AG04449 (cell line): ENCODE measurements at regions not wholly inside any gene's neighbourhood (a gene's known extent, or its start where the extent isn't known, plus 50 kb on each side); places are given as distances from the start of the nearest gene placed in this dataset.

Experiments
- CTCF ChIA-PET: fragments of 350-600 bp; formaldehyde crosslinking; extraction: SDS; loops from one replicate; lab custom pipeline; 2021; ENCODE audit warnings: antibody characterized with exemption; lab: Yijun Ruan, JAX
- POLR2A ChIA-PET: fragments of 400-600, 350-600 bp; formaldehyde crosslinking; extraction: SDS; loops from one replicate; lab custom pipeline; 2020; ENCODE audit warnings: antibody characterized with exemption, inconsistent platforms; lab: Yijun Ruan, JAX
- DNase-seq: peaks from one replicate; pipeline ENCODE4 v3.0.0-alpha.2; 2010; ENCODE audit warnings: low read depth, low spot score
- H3K4me3 ChIP-seq: 2 replicates; pipeline ENCODE4 v1.5.1; 2011; ENCODE audit warnings: low read depth, mild to moderate bottlenecking, control low read depth, low read length
- TF ChIP-seq, protein P1 (sequence below): IDR thresholded peaks from one replicate; pipeline ENCODE4 v1.5.1; 2011; ENCODE audit warnings: mild to moderate bottlenecking, moderate library complexity, low read length, control low read depth, inconsistent platforms; ENCODE audit not compliant: insufficient read depth; ENCODE audit errors: missing control alignments

DNA sequence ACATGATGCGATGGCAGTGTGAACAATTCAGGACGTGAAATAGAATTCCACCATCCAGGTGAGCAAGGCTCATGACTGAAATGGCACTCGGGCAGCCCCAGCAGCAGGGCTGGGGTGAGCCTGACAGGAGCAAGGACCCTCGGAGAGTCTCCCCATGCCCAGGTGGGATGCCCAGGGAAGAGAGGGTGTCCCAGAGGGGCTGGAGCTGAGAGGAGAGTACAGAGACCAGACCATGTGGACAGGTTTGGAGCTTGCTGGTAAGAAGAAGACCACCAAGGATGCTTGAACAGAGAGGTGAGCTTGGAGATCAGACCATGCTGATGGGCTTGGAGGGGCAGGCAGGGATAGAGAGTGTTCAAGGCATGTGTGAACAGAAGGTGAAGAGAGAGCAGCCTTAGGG, 83.3 kb downstream of the RAMP3 start:
- H3K4me3 ChIP-seq: no peak overlapping the region
- ChIA-PET CTCF (interaction anchor here (1.3 to 1.9 kb wide), 3 partner anchors 20 to 24 kb away, joined by 3 to 14 read pairs (median 5); no protein-coding TSS in a partner anchor), POLR2A (no interaction called here)
- no peak for DNase-seq
- TF ChIP-seq, protein P1, sequence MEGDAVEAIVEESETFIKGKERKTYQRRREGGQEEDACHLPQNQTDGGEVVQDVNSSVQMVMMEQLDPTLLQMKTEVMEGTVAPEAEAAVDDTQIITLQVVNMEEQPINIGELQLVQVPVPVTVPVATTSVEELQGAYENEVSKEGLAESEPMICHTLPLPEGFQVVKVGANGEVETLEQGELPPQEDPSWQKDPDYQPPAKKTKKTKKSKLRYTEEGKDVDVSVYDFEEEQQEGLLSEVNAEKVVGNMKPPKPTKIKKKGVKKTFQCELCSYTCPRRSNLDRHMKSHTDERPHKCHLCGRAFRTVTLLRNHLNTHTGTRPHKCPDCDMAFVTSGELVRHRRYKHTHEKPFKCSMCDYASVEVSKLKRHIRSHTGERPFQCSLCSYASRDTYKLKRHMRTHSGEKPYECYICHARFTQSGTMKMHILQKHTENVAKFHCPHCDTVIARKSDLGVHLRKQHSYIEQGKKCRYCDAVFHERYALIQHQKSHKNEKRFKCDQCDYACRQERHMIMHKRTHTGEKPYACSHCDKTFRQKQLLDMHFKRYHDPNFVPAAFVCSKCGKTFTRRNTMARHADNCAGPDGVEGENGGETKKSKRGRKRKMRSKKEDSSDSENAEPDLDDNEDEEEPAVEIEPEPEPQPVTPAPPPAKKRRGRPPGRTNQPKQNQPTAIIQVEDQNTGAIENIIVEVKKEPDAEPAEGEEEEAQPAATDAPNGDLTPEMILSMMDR: no peak

DNA sequence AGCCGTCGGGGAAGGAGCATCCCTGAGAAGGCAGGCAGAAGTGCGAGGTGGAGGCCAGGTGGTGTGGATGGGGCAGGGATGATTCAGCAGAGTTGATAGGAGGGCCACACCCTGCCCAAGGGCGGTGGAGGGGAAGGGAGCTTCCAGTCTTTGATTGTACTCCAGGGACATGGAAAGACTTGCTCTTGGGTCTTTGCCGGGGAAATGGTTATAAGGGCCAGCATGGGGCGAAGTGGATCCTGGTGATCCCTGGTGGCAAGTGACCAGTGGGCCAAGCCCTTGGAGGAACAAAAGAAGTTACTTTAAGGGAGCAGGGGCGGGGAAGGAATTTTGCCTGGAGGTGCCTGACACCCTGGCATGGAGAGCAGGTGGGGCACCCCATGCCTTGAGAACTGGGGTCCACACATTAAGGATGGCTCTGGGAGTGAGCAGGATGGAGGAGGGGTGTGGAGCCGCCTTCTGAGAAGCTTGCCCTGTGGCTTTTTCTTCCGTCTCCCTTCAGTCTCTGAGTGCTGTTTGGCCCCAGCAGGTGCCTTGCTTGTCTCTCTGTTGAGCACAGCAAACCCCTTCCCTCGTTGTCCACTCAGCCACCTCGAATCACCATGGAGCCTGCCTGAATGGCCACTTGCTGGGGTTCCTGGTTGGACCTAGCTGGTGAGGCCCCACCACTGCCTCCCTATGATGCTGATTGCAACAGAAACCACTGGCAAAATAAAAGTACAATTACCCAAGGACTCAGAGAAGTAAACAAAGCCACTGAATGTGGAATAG, 83.9 kb downstream of the RAMP3 start:
- CTCF ChIA-PET: interaction anchor here (1.3 kb wide), 1 partner anchor 19 kb away, joined by 5 read pairs; no protein-coding TSS in a partner anchor
- DNase-seq: no peak

DNA sequence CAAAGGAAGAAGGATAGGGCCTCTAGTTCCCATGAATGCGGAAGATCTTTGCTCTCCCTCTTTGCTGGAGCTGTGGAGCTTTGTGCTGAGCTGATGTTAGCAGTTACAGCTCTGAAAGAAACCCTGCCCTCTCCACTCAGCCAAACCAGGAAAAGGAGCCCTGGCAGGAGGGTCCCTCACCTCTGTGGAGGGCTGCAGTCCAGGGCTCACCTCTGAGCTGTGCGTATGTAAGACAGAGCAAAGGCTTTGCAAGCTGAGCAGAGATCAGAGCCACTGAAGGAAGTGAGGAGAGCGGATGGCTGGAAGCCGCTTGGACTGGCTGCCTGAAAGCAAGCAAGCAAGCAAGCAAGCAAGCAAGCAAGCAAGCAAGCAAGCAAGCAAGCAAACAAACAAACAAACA, 84.7 kb downstream of the RAMP3 start:
- H3K4me3 ChIP-seq: no peak overlapping the region
- TF ChIP-seq, protein P1: no peak
- no peak for DNase-seq
- ChIA-PET CTCF (interaction anchor here (0.9 to 1.3 kb wide), 2 partner anchors 18 kb away, joined by 3 to 5 read pairs; no protein-coding TSS in a partner anchor), POLR2A (no interaction called here)

More for the DNA sequence above, 83.9 kb downstream of the RAMP3 start:
- TF ChIP-seq, protein P1: no peak
- H3K4me3 ChIP-seq: no peak overlapping the region
- POLR2A ChIA-PET: no interaction called here

DNA sequence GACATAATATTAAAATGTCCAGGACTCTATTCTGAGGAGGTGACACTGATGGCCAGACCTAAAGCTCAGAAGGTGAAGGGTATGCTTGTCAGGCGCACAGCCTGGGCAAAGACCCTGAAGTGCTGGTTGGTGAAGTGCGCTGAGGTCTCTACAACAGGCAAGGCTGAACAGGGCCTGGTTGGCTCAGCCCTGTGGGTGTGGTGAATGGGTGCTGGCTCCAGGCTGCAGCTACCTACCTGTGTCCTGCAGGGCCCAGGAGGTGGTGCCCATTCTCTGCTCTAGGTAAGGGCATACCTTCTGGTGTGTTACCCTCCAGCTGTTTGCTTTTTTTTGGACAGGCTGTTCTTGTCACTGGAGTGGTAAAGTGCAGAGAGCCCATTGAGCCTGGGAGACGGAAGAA, 85.1 kb downstream of the RAMP3 start:
- no peak for DNase-seq
- TF ChIP-seq, protein P1: no peak
- H3K4me3 ChIP-seq: no peak overlapping the region
- ChIA-PET POLR2A (no interaction called here), CTCF (interaction anchor here (0.9 kb wide), 1 partner anchor 18 kb away, joined by 3 read pairs; no protein-coding TSS in a partner anchor)

DNA sequence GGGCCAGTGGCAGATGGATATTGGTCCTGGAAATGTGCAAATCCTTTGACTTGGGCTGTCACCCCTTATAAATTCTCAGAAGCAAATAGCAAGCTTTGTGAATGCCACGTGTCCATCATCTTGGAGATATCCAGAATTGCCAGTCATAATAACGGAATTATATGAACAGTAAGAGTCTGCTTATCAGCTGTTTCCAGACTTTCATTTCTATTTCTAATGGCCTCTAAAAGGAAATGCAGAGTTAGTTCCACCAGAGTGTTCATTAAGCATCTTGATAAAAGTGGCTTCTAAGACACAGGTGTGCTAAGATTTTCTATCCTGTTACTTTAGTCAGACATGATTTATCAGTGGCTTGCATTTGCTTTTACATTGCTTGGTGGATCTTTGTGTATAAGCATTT, 87.4 kb downstream of the RAMP3 start:
- CTCF ChIA-PET: interaction anchor here (1.4 to 2.9 kb wide), 2 partner anchors 14 to 16 kb away, joined by 7 to 11 read pairs; no protein-coding TSS in a partner anchor
- no peak for DNase-seq
- TF ChIP-seq, protein P1: no peak
- no peak overlapping the region for H3K4me3 ChIP-seq
- POLR2A ChIA-PET: no interaction called here

GRCh38 chr7:45246339-45246738, 88.7 kb downstream of the RAMP3 start:
- CTCF ChIA-PET: interaction anchor here (1.4 to 2.9 kb wide), 2 partner anchors 13 to 14 kb away, joined by 7 to 11 read pairs; no protein-coding TSS in a partner anchor
- H3K4me3 ChIP-seq: no peak overlapping the region
- DNase-seq: no peak
- TF ChIP-seq, protein P1: no peak
- POLR2A ChIA-PET: no interaction called here
